Stomach smooth muscle (tissue), 2 donors: ENCODE measurements at regions not wholly inside any gene's neighbourhood (a gene's known extent, or its start where the extent isn't known, plus 50 kb on each side); places are given as distances from the start of the nearest gene placed in this dataset.

Experiments
- H3K27ac ChIP-seq: one replicate; pipeline ENCODE4 v1.7.0; 2013; ENCODE audit warnings: mild to moderate bottlenecking, low read length, inconsistent platforms
- H3K27me3 ChIP-seq, 2 donors: one replicate each; pipeline ENCODE4 v1.7.0; 2013; ENCODE audit warnings: low read length in 2 of 2; ENCODE audit not compliant: insufficient read depth in 2 of 2, control insufficient read depth in 1 of 2
- H3K36me3 ChIP-seq, 2 donors: one replicate each; pipeline ENCODE4 v1.7.0; 2013; ENCODE audit warnings: low read length in 2 of 2; ENCODE audit not compliant: control insufficient read depth in 2 of 2, insufficient read depth in 2 of 2
- H3K4me1 ChIP-seq: one replicate; pipeline ENCODE4 v1.7.0; 2013; ENCODE audit warnings: low read length; ENCODE audit not compliant: control insufficient read depth, insufficient read depth
- H3K4me3 ChIP-seq, 2 donors: one replicate each; pipeline ENCODE4 v1.7.0; 2013; ENCODE audit warnings: low read length in 2 of 2
- H3K9ac ChIP-seq, 2 donors: one replicate each; pipeline ENCODE4 v1.7.0; 2013; ENCODE audit warnings: low read length in 2 of 2, mild to moderate bottlenecking in 1 of 2
- H3K9me3 ChIP-seq, 2 donors: one replicate each; pipeline ENCODE4 v1.7.0; 2013; ENCODE audit warnings: low read length in 2 of 2; ENCODE audit not compliant: control insufficient read depth in 2 of 2
- donor health status: healthy.
- donor health status: Pancreatic carcinoma.

DNA sequence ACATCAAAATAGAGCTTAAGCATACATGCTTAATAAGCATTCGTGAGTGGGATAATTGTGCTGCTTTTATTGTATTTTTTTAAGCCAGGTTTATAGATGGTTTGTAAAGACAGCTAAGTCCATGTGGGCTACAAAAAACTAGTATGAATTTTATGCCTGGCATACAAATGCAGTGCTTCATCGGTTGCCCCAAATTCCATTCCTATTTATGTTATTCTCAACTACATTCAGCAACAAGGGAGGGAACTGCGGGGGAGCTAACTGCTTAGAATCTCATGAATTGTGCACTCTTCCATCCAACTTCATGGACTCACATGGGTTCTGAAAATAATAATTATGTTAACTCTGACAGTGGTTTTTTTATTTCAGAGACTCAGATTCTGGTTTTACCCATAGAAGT lies 199.2 kb downstream of the FAM170A start:
- Histone ChIP-seq H3K4me3 (no peak overlapping the region), H3K9ac (no peak overlapping the region), H3K4me1 (no peaks in the 10 kb centered on the region), H3K27me3 (no peaks in the 10 kb centered on the region), H3K27ac (no peak overlapping the region), H3K36me3 (no peaks in the 10 kb centered on the region), H3K9me3 (no peaks in the 10 kb centered on the region)

DNA sequence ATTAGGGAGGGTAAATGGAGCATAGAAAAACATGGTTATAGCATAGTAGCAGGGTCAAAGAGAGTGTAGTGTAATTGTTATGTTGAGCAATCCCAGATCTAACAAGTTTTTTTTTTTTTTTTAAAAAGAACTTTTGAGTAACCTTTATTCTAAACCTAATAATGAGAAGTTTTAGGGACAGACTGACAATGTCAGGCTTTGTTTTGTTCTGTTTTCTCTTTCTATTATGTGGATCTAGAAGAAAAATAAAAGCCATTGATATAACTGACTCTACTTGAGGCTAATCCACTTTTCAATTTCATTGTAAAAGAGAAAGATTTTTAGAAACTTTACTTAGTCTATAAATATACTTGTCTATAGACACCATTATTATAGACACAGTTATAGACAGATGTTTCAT lies 200.0 kb downstream of the FAM170A start:
- Histone ChIP-seq H3K27ac (no peak overlapping the region), H3K9ac (no peak overlapping the region), H3K4me1 (no peaks in the 10 kb centered on the region), H3K4me3 (no peak overlapping the region), H3K27me3 (no peaks in the 10 kb centered on the region), H3K9me3 (no peaks in the 10 kb centered on the region), H3K36me3 (no peaks in the 10 kb centered on the region)

DNA sequence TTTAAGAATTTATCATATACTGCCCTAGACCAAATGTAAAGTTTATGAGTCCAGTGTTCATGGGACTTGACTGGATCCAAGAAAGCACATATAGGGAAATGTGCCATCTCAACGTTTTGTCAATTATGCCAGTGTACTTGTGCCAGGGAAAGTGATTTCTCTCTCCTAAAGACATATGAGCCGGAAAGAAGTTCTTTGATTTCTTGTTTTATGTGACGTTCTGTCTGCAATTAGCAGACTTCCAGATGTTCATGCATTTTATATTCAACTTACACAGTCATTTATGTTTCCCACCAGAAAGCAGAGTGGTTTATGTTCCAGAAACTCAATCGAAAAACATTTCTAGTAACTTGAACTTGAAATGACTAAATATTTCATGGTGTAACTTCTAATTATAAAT lies 203.8 kb downstream of the FAM170A start:
- H3K27ac ChIP-seq = no peak overlapping the region
- H3K27me3 ChIP-seq = no peaks in the 10 kb centered on the region
- no peaks in the 10 kb centered on the region for H3K4me1 ChIP-seq
- no peaks in the 10 kb centered on the region for H3K36me3 ChIP-seq
- H3K9ac ChIP-seq = no peak overlapping the region
- no peak overlapping the region for H3K4me3 ChIP-seq
- H3K9me3 ChIP-seq = no peaks in the 10 kb centered on the region

DNA sequence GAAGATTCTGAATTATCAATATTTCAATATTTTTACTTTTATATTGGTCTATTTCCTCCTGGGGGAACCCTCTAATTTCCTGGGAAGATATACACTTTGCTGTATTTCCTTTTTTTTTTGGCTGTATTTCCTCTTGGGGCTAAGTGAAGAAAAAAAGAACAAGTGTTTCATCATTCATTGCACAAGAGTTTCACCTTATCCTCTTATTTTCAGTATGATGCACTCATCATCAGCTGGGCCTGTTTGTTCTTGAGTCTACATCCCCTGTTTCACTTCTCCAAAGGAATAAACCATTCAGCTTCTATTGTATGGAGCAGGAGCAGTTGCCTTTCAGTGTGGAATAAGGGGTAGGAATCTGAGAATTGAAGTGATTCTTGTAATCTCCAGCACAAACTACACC lies 210.8 kb downstream of the FAM170A start:
- Histone ChIP-seq H3K27ac (no peak overlapping the region), H3K4me1 (no peaks in the 10 kb centered on the region), H3K27me3 (no peaks in the 10 kb centered on the region), H3K9me3 (no peaks in the 10 kb centered on the region), H3K9ac (no peak overlapping the region), H3K36me3 (no peaks in the 10 kb centered on the region), H3K4me3 (no peak overlapping the region)

DNA sequence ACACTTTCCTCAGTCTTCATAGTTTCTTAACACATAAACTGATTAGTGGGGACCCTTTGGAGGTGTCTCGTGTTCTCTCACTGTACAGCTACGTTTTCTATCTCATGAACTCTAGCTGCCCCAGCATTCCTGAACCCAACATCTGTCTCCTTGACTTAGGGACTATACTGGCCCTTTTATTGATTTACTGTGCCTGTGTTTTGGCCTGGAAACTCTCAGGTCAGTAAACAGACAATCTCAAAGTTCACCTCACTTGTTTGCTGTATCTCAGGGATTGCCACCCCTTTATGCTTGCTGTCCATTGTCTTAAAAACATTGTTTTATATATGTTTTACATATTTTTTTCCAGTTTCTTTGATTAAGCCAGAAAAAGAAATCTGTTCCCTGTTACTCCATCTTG lies 222.8 kb downstream of the FAM170A start:
- no peak overlapping the region for H3K27ac ChIP-seq
- H3K36me3 ChIP-seq = no peaks in the 10 kb centered on the region
- no peak overlapping the region for H3K9ac ChIP-seq
- H3K9me3 ChIP-seq = no peaks in the 10 kb centered on the region
- H3K4me3 ChIP-seq = no peak overlapping the region
- H3K27me3 ChIP-seq = no peaks in the 10 kb centered on the region
- H3K4me1 ChIP-seq = no peaks in the 10 kb centered on the region

DNA sequence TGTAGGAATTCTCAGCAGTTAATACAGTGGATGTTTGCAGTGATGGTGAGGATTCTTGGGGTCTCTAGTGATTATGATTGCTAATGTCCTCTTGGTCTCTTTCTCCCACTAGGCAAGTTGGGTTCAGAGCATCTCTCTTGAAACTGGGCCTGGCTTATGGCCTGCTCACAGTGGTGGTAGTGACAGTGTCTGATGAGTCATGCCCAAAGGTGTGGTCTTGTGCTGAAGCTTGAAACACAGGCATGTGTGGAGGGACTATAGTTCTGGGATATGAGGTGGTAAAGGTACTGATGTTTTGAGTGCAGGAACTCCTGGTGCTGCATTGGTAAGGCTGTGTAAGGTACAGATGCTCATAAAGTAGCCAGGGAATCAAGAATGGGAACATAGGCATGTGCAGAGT lies 231.1 kb downstream of the FAM170A start:
- H3K36me3 ChIP-seq = no peaks in the 10 kb centered on the region
- no peaks in the 10 kb centered on the region for H3K4me1 ChIP-seq
- H3K9ac ChIP-seq = no peak overlapping the region
- H3K4me3 ChIP-seq = no peak overlapping the region
- no peaks in the 10 kb centered on the region for H3K27me3 ChIP-seq
- H3K9me3 ChIP-seq = peaks cover 0 to 4% of the 10 kb centered on the region in 2 donors
- no peak overlapping the region for H3K27ac ChIP-seq

DNA sequence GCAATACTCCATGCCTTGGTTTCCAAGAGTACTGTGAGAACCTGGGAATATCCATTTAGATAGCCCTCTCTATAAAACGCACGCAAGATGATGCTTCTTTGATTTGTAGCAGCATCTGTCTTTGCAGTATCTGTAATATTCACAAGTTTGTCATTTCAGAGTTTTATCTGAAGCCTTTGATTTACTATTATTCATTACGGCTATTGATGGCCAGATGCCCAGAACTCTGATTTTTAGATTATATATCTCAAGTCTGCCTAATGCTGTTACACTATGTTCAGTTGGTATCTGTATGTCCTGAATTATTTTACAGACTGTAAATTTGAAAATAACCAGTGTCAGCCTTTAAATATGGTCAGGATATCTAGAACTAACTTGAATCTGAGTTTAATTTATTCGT lies 233.3 kb downstream of the FAM170A start:
- H3K4me1 ChIP-seq = no peaks in the 10 kb centered on the region
- no peak overlapping the region for H3K27ac ChIP-seq
- peaks cover 0 to 4% of the 10 kb centered on the region in 2 donors for H3K9me3 ChIP-seq
- no peak overlapping the region for H3K9ac ChIP-seq
- H3K4me3 ChIP-seq = no peak overlapping the region
- H3K36me3 ChIP-seq = no peaks in the 10 kb centered on the region
- no peaks in the 10 kb centered on the region for H3K27me3 ChIP-seq

DNA sequence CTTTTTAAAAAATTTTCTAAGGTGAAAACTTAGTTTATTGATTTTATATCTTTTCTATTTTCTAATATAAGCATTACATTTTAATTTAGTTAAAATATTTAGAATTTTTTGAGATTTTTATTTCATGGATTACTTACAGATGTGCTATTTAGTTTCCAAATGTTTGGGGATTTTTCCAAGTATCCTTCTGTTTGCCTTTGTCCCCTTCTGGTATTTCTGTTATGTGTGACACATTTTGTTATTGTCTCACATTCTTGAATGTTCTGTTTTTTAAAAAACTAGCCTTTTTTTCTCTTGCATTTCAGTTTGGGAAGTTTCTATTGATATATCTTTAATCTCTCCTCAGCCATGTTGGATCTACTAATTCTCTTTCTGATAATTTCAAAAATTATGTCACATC lies 234.9 kb downstream of the FAM170A start:
- Histone ChIP-seq H3K9me3 (peaks cover 0 to 4% of the 10 kb centered on the region in 2 donors), H3K4me3 (no peak overlapping the region), H3K4me1 (no peaks in the 10 kb centered on the region), H3K9ac (no peak overlapping the region), H3K36me3 (no peaks in the 10 kb centered on the region), H3K27ac (no peak overlapping the region), H3K27me3 (no peaks in the 10 kb centered on the region)

DNA sequence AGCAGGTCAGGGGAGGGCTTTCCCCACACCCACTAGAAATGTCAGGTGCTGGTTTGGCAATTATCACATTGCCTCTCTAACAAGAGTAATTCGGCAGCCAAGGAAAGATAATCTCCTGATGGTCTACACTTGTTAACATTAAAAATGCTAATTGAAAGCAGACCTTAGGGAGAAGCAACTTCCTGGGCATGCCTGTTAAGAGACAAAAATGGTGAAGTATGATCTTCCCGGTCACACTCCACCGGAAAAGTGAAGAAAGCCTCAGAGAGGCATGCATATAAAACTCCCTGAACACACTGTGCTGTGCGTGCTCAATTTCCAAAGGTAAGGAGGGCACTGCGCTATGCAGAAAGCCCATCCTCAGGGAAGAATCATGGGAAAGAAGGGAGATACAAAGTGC lies 244.3 kb downstream of the FAM170A start:
- H3K27ac ChIP-seq = no peak overlapping the region
- H3K9ac ChIP-seq = no peak overlapping the region

DNA sequence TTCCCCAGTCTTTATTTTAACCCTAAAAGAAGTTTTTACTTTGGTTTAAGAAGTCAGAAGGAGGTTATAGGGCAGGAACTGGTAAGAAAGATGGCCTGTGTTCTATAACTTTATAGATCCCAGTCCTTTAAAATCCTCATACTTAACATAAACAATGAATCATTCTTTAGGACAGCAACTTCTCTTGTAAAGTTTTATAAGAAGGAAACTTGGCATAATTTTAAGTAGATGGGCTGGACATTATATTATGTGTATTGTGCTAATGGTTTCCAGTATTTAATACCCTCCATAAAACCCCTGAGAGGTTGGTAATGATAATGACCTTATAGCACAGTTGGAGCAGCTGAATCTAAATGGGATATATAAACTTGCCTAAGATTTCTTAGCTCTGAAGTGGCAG lies 247.2 kb downstream of the FAM170A start:
- Histone ChIP-seq H3K9me3 (no peaks in the 10 kb centered on the region), H3K27ac (no peak overlapping the region)

More for the DNA sequence above, 244.3 kb downstream of the FAM170A start:
- H3K27me3 ChIP-seq = no peaks in the 10 kb centered on the region
- no peaks in the 10 kb centered on the region for H3K4me1 ChIP-seq
- no peaks in the 10 kb centered on the region for H3K9me3 ChIP-seq
- H3K36me3 ChIP-seq = no peaks in the 10 kb centered on the region
- H3K4me3 ChIP-seq = no peak overlapping the region

DNA sequence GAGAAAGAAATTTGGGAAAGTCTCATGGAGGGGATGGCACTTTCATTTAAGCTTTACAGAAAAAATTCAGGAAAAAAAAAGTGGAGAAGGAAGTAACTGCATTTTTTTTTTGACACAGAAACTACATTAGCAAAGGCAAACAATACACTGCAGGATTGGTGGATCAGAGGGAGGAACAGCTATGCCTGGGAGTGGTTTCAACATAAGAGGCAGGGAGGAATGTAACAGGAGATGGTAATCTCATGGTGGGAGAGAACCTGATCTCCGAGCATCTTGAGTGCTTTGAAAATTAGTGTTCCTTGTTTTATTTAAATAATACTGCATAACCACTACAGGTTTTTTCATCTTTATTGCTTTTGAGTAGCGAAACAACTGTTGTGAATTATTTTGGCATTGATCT lies 249.4 kb downstream of the FAM170A start:
- no peaks in the 10 kb centered on the region for H3K36me3 ChIP-seq
- H3K4me3 ChIP-seq = no peak overlapping the region
- H3K4me1 ChIP-seq = no peaks in the 10 kb centered on the region
- H3K27ac ChIP-seq = no peak overlapping the region
- H3K27me3 ChIP-seq = no peaks in the 10 kb centered on the region
- H3K9ac ChIP-seq = no peak overlapping the region
- no peaks in the 10 kb centered on the region for H3K9me3 ChIP-seq

More for the DNA sequence above, 247.2 kb downstream of the FAM170A start:
- Histone ChIP-seq H3K4me3 (no peak overlapping the region), H3K27me3 (no peaks in the 10 kb centered on the region), H3K36me3 (no peaks in the 10 kb centered on the region), H3K9ac (no peak overlapping the region), H3K4me1 (no peaks in the 10 kb centered on the region)

DNA sequence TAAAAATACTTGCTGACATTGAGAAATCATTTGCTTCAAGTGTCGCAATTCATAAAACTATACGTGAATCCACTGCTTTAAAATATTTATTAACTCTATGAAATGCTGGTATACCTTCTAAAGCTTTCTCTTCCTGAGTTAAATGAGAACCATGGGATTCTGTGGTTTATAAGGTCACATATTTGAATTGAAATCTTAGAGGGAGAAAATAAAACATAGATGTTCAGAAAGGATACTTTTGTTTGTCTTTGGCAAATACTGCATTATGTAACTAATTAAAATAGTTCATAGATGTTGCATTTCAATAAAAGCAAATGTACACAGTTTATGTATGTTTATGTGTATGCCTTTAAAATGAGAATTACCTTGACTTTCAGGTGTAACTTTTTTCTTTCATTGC lies 250.1 kb downstream of the FAM170A start:
- Histone ChIP-seq H3K27me3 (no peaks in the 10 kb centered on the region), H3K36me3 (no peaks in the 10 kb centered on the region), H3K9me3 (no peaks in the 10 kb centered on the region), H3K9ac (no peak overlapping the region), H3K4me1 (no peaks in the 10 kb centered on the region), H3K27ac (no peak overlapping the region), H3K4me3 (no peak overlapping the region)
